Kidney epithelial cell (primary cell): ENCODE measurements at regions not wholly inside any gene's neighbourhood (a gene's known extent, or its start where the extent isn't known, plus 50 kb on each side); places are given as distances from the start of the nearest gene placed in this dataset.

ENCODE experiments used
- DNase-seq: peaks from one replicate; pipeline ENCODE4 v3.0.0-alpha.2; 2010; ENCODE audit warnings: low read depth
- H3K27me3 ChIP-seq: 2 replicates; pipeline ENCODE4 v1.6.0; 2011; ENCODE audit warnings: low read length; ENCODE audit not compliant: control insufficient read depth, insufficient read depth
- H3K36me3 ChIP-seq: 2 replicates; pipeline ENCODE4 v1.5.1; 2011; ENCODE audit warnings: low read length; ENCODE audit not compliant: control insufficient read depth, insufficient read depth
- H3K4me3 ChIP-seq: 2 replicates; pipeline ENCODE4 v1.5.1; 2011; ENCODE audit warnings: low read depth, mild to moderate bottlenecking, control low read depth, low read length
- CTCF ChIP-seq: IDR thresholded peaks from 2 replicates; pipeline ENCODE4 v1.5.1; 2011; ENCODE audit warnings: mild to moderate bottlenecking, moderate library complexity, low read length, control low read depth, inconsistent platforms; ENCODE audit not compliant: insufficient read depth, poor library complexity, severe bottlenecking

- no peaks in the 10 kb centered on the region for H3K36me3 ChIP-seq
- TF ChIP-seq CTCF = no peak
- no peaks in the 10 kb centered on the region for H3K27me3 ChIP-seq
- H3K4me3 ChIP-seq = no peak overlapping the region
- DNase-seq = no peak
Observed at GRCh38 chr20:55714082-55714481, 291.2 kb downstream of the CBLN4 start.

DNA sequence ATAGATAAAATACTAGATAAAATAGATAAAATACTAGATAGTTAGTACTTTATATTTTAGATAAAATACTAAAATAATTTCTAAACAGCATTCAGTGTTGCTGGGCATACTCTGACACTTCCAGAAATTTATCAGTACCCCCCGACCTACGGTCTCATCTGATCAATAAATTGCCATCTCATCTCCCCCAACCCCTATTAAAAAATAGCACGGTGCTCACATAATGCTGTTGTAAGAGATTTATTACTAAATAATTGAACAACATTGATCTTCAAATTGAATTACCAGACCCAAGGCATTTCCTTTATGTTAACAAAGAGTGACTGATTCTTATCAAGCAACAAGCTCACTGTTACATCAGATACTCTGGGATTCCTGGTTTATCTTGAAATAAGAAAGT is 300.9 kb downstream of the CBLN4 start:
- Histone ChIP-seq H3K36me3 (no peaks in the 10 kb centered on the region), H3K4me3 (no peak overlapping the region), H3K27me3 (no peaks in the 10 kb centered on the region)
- DNase-seq = no peak
- no peak for TF ChIP-seq CTCF

DNA sequence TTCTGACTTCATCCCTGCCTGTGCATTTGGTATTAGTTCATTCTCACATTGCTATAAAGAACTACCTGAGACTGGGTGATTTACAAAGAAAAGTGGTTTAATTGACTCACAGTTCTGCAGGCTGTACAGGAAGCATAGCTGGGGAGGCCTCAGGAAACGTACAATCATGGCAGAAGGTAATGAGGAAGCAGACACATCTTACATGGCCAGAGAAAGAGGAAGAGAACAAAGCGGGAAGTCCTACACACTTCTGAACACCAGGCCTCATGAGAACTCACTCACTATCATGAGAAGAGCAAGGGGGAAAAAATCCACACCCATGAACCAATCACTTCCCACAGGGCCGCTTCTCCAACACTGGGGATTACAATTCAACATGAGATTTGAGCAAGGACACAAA is 303.9 kb downstream of the CBLN4 start:
- no peak for DNase-seq
- no peaks in the 10 kb centered on the region for H3K36me3 ChIP-seq
- no peak overlapping the region for H3K4me3 ChIP-seq
- H3K27me3 ChIP-seq = no peaks in the 10 kb centered on the region
- TF ChIP-seq CTCF = no peak

GRCh38 chr20:55696520-55696919 is 308.8 kb downstream of the CBLN4 start:
- Histone ChIP-seq H3K4me3 (no peak overlapping the region), H3K36me3 (no peaks in the 10 kb centered on the region), H3K27me3 (no peaks in the 10 kb centered on the region)
- no peak for TF ChIP-seq CTCF
- DNase-seq = no peak

DNA sequence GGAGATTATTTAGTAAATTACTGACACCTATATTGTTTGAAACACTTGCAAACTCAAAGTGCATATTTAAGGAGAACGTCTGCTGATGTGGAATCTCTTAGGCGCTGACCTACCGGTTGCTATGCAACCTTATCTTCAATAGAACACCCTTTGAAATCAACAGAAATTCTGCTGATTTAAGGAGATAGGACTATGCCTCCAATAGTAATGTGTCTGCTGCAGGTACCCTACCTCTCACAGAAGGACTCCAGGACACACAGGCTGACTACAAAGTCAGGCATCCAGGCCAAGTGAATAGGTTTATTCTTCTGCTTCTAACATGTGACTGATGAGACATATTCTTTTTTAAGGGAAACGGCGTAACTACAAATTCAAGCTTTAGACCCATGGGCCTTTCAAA is 311.7 kb downstream of the CBLN4 start:
- no peak for DNase-seq
- Histone ChIP-seq H3K4me3 (no peak overlapping the region), H3K27me3 (no peaks in the 10 kb centered on the region), H3K36me3 (no peaks in the 10 kb centered on the region)
- no peak for TF ChIP-seq CTCF

GRCh38 chr20:55685841-55686240 is 319.5 kb downstream of the CBLN4 start:
- TF ChIP-seq CTCF = no peak

More at GRCh38 chr20:55685841-55686240, 319.5 kb downstream of the CBLN4 start:
- Histone ChIP-seq H3K4me3 (no peak overlapping the region), H3K36me3 (no peaks in the 10 kb centered on the region), H3K27me3 (no peaks in the 10 kb centered on the region)
- DNase-seq = no peak
